CD4-positive, alpha-beta T cell (primary cell): ENCODE measurements at regions not wholly inside any gene's neighbourhood (a gene's known extent, or its start where the extent isn't known, plus 50 kb on each side); places are given as distances from the start of the nearest gene placed in this dataset.

Source experiments
- ATAC-seq: fragments of 200-7000 bp; cut with Tn5 transposase; one replicate; pipeline ENCODE4 v1.10.0; 2022; ENCODE audit warnings: mild to moderate bottlenecking; ENCODE audit not compliant: poor library complexity
- CTCF ChIA-PET: fragments of 350-600 bp; sonication (Branson Sonifier 250); formaldehyde crosslinking; loops from one replicate; lab custom pipeline; 2021; ENCODE audit warnings: antibody characterized with exemption, inconsistent platforms; lab: Charles Lee
- POLR2A ChIA-PET: fragments of 350-600 bp; sonication (Branson Sonifier 250); formaldehyde crosslinking; loops from one replicate; lab custom pipeline; 2021; ENCODE audit warnings: antibody characterized with exemption, inconsistent platforms; lab: Charles Lee
- DNase-seq, 14 experiments: peaks; one replicate each; pipeline ENCODE4 v3.0.0-alpha.2; 2013 to 2020; ENCODE audit warnings: mixed read lengths in 2 of 14
- H3K27ac ChIP-seq, 2 donors: one replicate each; pipeline versions ENCODE4 v1.5.1 to v1.7.0; 2013; ENCODE audit warnings: low read length in 2 of 2, low read depth in 1 of 2, mild to moderate bottlenecking in 1 of 2
- H3K27me3 ChIP-seq, 2 experiments: 1 replicate in 1 of 2; 2 replicates in 1 of 2; pipeline versions ENCODE4 v1.6.1 to v1.7.0; 2013; ENCODE audit warnings: low read length in 2 of 2, control low read depth in 1 of 2, mild to moderate bottlenecking in 1 of 2, moderate library complexity in 1 of 2; ENCODE audit not compliant: insufficient read depth in 2 of 2, control insufficient read depth in 1 of 2
- H3K36me3 ChIP-seq: one replicate; pipeline ENCODE4 v1.6.1; 2013; ENCODE audit warnings: low read length, control low read depth; ENCODE audit not compliant: insufficient read depth
- H3K4me1 ChIP-seq: one replicate; pipeline ENCODE4 v1.6.1; 2013; ENCODE audit warnings: low read length, control low read depth; ENCODE audit not compliant: insufficient read depth
- H3K4me3 ChIP-seq: one replicate; pipeline ENCODE4 v1.5.1; 2013; ENCODE audit warnings: mild to moderate bottlenecking, low read length, moderate library complexity
- H3K9me3 ChIP-seq, 2 experiments: 1 replicate in 1 of 2; 2 replicates in 1 of 2; pipeline versions ENCODE4 v1.6.1 to v1.7.0; 2013; ENCODE audit warnings: low read length in 2 of 2, mild to moderate bottlenecking in 2 of 2, control low read depth in 1 of 2, moderate library complexity in 1 of 2; ENCODE audit not compliant: control insufficient read depth in 1 of 2, insufficient read depth in 1 of 2
- H3K27ac Mint-ChIP-seq: one replicate; pipeline ENCODE4 v1.8.0; 2020; ENCODE audit warnings: mixed read lengths
- H3K27me3 Mint-ChIP-seq: one replicate; pipeline ENCODE4 v1.8.0; 2021; ENCODE audit warnings: mixed read lengths
- H3K36me3 Mint-ChIP-seq: one replicate; pipeline ENCODE4 v1.8.0; 2021; ENCODE audit warnings: low read depth, mixed read lengths
- H3K4me1 Mint-ChIP-seq: one replicate; pipeline ENCODE4 v1.8.0; 2021; ENCODE audit warnings: low read depth, mixed read lengths
- H3K4me3 Mint-ChIP-seq: one replicate; pipeline ENCODE4 v1.8.0; 2020; ENCODE audit warnings: mild to moderate bottlenecking, mixed read lengths
- H3K9me3 Mint-ChIP-seq: one replicate; pipeline ENCODE4 v1.8.0; 2020; ENCODE audit warnings: mixed read lengths
- CTCF ChIP-seq: fragments of 200-600 bp; IDR thresholded peaks from one replicate; pipeline ENCODE4 v1.8.0; 2022; ENCODE audit warnings: antibody characterized with exemption, mild to moderate bottlenecking
- intact Hi-C, 2 experiments: fragments of 100-400 bp; cut with DNase I in 1 of 2; cut with micrococcal nuclease in 1 of 2; formaldehyde crosslinking; loops; one replicate each; pipeline versions ENCODE4 v1.15.1 to v1.9.0; 2023 to 2025; cut with DNase I, micrococcal nuclease

GRCh38 chr6:153425536-153425935 lies 294.5 kb upstream of the RGS17 start:
- no peaks in the 10 kb centered on the region for H3K4me1 Mint-ChIP-seq
- no peak overlapping the region for H3K4me3 Mint-ChIP-seq
- no peaks in the 10 kb centered on the region for H3K27me3 Mint-ChIP-seq
- no peaks in the 10 kb centered on the region for H3K36me3 Mint-ChIP-seq
- H3K4me3 ChIP-seq: no peak overlapping the region
- intact Hi-C loops: no loop called here
- POLR2A ChIA-PET: no interaction called here
- no peaks in the 10 kb centered on the region for H3K4me1 ChIP-seq
- no peaks in the 10 kb centered on the region for H3K36me3 ChIP-seq
- CTCF ChIA-PET: interaction anchor here (1.6 kb wide), 1 partner anchor 12 kb away, joined by 3 read pairs; no protein-coding TSS in a partner anchor
- ATAC-seq: no peak
- H3K27me3 ChIP-seq: no peaks in the 10 kb centered on the region
- DNase-seq: no peak
- H3K27ac ChIP-seq: no peak overlapping the region
- H3K27ac Mint-ChIP-seq: no peak overlapping the region
- H3K9me3 Mint-ChIP-seq: no peaks in the 10 kb centered on the region
- TF ChIP-seq CTCF: no peak
- H3K9me3 ChIP-seq: peaks cover 0 to 5% of the 10 kb centered on the region in 2 experiments

GRCh38 chr6:153424719-153425400 lies 293.8 kb upstream of the RGS17 start:
- no peaks in the 10 kb centered on the region for H3K27me3 ChIP-seq
- ChIA-PET CTCF (interaction anchor here (1.6 kb wide), 1 partner anchor 11 kb away, joined by 3 read pairs; no protein-coding TSS in a partner anchor), POLR2A (no interaction called here)
- TF ChIP-seq CTCF: no peak
- H3K36me3 Mint-ChIP-seq: no peaks in the 10 kb centered on the region
- ATAC-seq (no peak), DNase-seq (no peak)
- H3K4me1 ChIP-seq: no peaks in the 10 kb centered on the region
- no peaks in the 10 kb centered on the region for H3K27me3 Mint-ChIP-seq
- H3K27ac Mint-ChIP-seq: no peak overlapping the region
- no peak overlapping the region for H3K4me3 ChIP-seq
- H3K9me3 ChIP-seq: peaks cover 0 to 5% of the 10 kb centered on the region in 2 experiments
- no peak overlapping the region for H3K27ac ChIP-seq
- no peaks in the 10 kb centered on the region for H3K4me1 Mint-ChIP-seq
- intact Hi-C loops: no loop called here
- H3K4me3 Mint-ChIP-seq: no peak overlapping the region
- no peaks in the 10 kb centered on the region for H3K9me3 Mint-ChIP-seq
- H3K36me3 ChIP-seq: no peaks in the 10 kb centered on the region

- POLR2A ChIA-PET: no interaction called here
- H3K4me1 Mint-ChIP-seq: no peaks in the 10 kb centered on the region
- H3K9me3 ChIP-seq: no peaks in the 10 kb centered on the region
- CTCF ChIA-PET: no interaction called here
- no peak overlapping the region for H3K4me3 ChIP-seq
- peaks cover 8% of the 10 kb centered on the region for H3K9me3 Mint-ChIP-seq
- ATAC-seq (no peak), DNase-seq (no peak)
- no peaks in the 10 kb centered on the region for H3K4me1 ChIP-seq
- no peaks in the 10 kb centered on the region for H3K36me3 ChIP-seq
- no peak overlapping the region for H3K27ac ChIP-seq
- no peaks in the 10 kb centered on the region for H3K27me3 Mint-ChIP-seq
- no peak overlapping the region for H3K4me3 Mint-ChIP-seq
- intact Hi-C loops: no loop called here
- no peaks in the 10 kb centered on the region for H3K27me3 ChIP-seq
- no peak overlapping the region for H3K27ac Mint-ChIP-seq
- TF ChIP-seq CTCF: no peak
- no peaks in the 10 kb centered on the region for H3K36me3 Mint-ChIP-seq
Measured at GRCh38 chr6:153412519-153412918, 281.4 kb upstream of the RGS17 start.
